GM12875 (cell line): ENCODE measurements at regions not wholly inside any gene's neighbourhood (a gene's known extent, or its start where the extent isn't known, plus 50 kb on each side); places are given as distances from the start of the nearest gene placed in this dataset.

Source experiments
- H3K4me3 ChIP-seq: one replicate; pipeline ENCODE4 v1.5.1; 2011; ENCODE audit warnings: low read depth, low read length, control low read depth
- TF ChIP-seq, protein P1 (sequence below): IDR thresholded peaks from 2 replicates; pipeline ENCODE4 v1.5.1; 2011; ENCODE audit warnings: low read depth, mild to moderate bottlenecking, control low read depth, inconsistent platforms, low read length, moderate library complexity, borderline replicate concordance; ENCODE audit not compliant: insufficient read depth

DNA sequence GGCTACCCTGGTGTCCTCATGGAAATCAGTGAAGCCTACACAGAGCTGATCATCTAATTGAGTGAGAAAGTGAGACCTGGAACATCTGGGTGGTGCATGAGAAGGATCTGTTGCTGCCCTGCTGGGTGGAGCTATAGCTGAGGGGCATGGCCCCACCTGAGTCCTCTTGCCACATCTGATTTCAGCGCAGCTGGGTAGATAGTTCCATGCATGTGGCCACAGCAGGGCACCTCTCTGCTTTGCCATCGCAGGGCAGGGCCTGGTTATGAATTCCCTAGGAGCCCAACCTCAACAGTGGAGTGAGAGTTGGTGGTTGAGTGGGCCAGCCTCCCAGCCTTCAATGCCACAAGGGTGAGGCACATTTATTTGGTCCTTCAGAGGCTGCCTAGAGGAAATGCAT, 407.8 kb downstream of the BCL11B start:
- H3K4me3 ChIP-seq, result no peak overlapping the region
- TF ChIP-seq, protein P1, sequence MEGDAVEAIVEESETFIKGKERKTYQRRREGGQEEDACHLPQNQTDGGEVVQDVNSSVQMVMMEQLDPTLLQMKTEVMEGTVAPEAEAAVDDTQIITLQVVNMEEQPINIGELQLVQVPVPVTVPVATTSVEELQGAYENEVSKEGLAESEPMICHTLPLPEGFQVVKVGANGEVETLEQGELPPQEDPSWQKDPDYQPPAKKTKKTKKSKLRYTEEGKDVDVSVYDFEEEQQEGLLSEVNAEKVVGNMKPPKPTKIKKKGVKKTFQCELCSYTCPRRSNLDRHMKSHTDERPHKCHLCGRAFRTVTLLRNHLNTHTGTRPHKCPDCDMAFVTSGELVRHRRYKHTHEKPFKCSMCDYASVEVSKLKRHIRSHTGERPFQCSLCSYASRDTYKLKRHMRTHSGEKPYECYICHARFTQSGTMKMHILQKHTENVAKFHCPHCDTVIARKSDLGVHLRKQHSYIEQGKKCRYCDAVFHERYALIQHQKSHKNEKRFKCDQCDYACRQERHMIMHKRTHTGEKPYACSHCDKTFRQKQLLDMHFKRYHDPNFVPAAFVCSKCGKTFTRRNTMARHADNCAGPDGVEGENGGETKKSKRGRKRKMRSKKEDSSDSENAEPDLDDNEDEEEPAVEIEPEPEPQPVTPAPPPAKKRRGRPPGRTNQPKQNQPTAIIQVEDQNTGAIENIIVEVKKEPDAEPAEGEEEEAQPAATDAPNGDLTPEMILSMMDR, result no peak

DNA sequence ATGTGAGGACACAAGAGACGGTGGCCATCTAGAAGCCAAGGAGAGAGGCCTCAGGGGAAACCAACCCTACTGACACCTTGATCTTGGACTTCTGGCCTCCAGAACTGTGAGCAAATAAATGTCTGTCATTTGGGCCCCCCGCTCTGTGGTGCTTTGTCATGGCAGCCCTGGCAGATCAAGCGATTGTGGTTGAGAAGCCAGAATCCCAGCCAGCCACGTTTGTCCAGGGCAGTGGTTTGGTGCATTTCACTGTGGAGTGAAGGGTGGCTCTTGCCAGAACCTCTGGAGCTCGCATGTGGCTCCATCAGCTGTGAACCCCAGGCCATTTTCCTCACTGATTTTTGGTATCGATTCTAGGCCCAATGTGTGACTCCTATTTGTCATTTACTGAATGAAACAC, 404.9 kb downstream of the BCL11B start:
- H3K4me3 ChIP-seq, result no peak overlapping the region
- TF ChIP-seq, protein P1, result no peak

DNA sequence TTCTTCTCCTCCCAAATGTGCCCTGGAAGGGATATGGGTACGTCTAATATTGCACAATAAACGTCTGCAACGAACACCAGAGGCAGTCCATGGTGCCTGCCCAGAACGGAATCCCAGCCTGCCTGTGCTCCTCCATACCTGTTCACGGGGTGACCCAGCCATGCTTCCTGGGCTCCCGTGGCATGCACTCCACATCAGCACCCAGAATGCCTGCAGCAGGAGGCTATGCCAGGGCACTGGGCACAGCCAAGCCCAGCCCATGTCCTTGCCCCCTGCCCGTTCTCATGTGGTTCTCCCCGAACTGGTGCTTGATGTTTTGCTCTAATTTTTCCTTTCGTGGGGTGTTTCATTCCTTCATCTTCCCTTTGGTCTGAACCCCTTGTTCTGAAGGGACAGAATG, 404.3 kb downstream of the BCL11B start:
- TF ChIP-seq, protein P1, result no peak
- H3K4me3 ChIP-seq, result no peak overlapping the region

DNA sequence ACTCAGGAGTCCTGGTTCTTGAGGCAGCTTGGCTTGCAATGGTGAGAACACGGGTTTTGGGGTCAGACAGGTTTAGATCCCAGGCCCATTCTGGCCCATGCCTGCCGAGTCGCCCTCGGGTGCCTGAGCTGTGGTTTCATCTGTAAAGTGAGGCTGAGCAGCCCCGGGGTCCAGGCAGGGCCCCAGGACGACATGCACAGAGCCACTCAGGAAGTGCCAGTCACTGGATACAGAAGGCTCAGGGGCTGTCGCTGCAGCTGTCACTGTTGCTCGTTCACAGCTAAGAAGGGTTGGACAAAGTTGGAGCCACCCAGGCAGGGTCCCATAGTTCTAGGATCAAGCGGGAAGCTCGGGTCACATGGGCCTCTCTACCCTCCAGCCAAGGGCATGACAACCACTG, 403.1 kb downstream of the BCL11B start:
- TF ChIP-seq, protein P1, result no peak
- H3K4me3 ChIP-seq, result no peak overlapping the region

DNA sequence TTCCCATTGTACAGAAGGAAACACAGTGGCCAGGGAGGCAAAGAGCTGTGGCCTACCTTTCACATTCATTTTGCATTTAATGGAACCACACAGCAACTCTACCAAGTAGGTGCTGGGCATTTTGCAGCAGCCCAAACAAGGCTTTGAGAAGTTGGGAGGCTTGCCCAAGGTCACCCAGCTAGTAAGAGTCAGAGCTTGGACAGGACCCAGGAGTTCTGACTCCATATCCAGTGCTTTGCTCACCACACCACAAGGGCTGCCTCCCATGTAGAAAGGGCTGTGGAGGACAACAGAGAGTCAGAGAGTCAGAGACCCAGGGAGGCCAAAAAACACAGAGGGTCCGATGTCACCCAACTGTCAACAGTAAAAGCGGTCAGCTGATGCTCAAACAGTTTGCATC, 400.2 kb downstream of the BCL11B start:
- TF ChIP-seq, protein P1, result no peak
- H3K4me3 ChIP-seq, result no peak overlapping the region

DNA sequence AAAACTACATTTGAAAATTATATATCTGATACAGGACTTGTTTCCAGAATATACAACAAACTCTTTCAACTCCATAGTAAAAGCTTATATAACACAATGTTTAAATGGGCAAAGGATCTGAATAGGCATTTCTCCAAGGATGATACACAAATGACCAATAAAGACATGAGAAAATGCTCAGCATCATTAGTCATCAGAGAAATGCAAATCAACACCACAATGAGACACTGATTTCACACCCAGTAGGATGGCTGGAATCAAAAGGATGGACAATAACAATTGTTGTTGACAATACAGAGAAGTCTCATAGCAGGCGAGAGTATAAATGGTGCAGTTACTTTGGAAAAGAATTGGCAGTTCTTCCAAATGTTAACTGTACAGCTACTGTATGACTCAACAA, 394.9 kb downstream of the BCL11B start:
- H3K4me3 ChIP-seq, result no peak overlapping the region
- TF ChIP-seq, protein P1, result no peak

DNA sequence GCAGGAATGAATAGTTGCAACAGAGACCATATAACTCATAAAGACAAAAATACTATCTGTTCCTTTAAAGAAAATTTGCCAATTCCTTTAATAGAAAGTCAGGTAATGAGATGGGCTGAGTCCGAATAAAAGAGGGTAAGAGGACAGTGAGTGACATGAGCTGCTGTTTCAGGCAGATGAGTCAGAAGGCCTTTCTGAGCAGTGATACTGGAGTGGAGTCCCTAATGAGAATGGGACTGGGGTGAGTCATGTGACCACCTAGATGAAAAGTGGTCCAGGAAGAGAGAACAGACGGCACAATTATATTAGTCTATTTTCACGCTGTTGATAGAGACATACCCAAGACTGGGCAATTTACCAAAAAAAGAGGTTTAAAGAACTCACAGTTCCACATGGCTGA, 393.7 kb downstream of the BCL11B start:
- TF ChIP-seq, protein P1, result no peak

More for the DNA sequence above, 393.7 kb downstream of the BCL11B start:
- H3K4me3 ChIP-seq, result no peak overlapping the region
